ENCODE measurements at regions not wholly inside any gene's neighbourhood (a gene's known extent, or its start where the extent isn't known, plus 50 kb on each side); places are given as distances from the start of the nearest gene placed in this dataset.

- DNase-seq = no peak
Observed at GRCh38 chr4:138014590-138015288, 227.4 kb downstream of the SLC7A11 start.

DNA sequence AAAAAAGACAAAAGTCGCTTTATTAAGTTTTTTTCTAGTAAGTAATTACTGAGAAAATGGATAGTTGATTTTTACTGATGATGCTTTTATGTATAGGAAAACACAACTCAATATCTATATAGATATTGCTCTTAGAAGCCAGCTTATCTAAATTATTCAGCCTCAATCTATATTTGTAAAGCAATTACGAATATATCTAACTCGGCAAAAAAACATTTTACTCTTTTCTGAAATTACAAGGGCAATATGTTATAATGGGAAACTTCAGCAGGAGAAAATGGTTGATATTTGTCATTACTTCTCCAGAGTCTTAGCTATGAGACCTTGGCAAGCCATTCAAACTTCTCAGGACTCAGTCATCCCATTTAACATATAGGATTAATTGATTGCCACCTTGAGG is 228.5 kb downstream of the SLC7A11 start:
- no peak for DNase-seq

DNA sequence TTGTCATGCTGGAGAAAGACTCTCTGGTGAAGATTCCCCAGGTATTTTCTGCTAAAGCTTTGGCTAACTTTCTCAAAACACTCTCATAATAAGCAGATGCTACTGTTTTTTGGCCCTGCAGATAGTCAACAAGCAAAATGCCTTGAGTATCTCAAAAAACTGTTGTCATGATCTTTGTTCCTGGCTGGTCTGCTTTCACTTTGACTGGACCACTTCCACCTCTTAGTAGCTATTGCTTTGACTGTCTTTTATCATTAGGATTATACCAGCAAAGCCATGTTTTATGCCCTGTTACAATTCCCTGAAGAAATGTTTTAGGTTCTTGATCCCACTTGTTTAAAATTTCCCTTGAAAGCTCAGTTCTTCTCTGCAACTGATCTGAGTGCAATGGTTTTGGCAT is 231.5 kb downstream of the SLC7A11 start:
- no peak for DNase-seq

- DNase-seq = no peak
Observed at GRCh38 chr4:138007572-138007971, 234.6 kb downstream of the SLC7A11 start.

DNA sequence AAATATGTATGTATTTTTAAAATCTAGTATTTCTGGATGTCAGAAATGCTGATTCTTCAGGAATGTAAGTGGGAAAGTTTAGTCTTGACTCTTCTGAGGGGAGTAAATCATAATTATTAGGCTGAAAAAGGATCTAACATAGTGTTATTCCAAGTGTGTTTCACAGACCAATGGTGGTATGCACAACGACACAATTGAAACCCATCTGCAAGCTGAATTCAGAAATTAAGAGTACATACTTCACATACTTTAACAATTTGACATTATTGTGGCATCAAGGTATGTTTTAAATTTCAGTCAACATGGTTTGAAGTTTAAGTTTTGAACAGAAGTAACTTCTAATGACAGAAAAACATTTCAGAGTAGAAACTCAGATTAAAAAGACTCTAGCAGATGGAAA is 236.7 kb downstream of the SLC7A11 start:
- DNase-seq = no peak

DNA sequence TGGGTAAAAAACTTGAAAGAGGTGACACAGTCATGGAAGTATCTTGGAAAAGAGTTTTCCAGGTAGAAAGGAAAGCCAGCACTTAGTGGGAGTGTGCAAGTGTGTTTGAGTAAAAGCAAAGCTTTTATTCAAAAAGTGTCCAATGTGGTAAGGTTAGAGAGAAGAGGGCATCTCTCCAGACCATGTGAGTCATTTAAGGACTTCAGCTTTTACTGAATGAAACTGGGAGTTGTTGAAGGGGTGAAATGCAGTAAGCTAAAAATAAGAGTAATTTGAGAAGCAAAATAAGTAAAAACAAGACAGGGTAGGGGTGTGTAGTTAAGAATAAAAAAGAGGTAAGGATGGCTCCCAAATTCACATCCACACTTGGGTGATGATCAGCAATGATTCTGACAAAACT is 238.9 kb downstream of the SLC7A11 start:
- DNase-seq = no peak

GRCh38 chr4:137998666-137999429 is 243.3 kb downstream of the SLC7A11 start:
- no peak for DNase-seq

DNA sequence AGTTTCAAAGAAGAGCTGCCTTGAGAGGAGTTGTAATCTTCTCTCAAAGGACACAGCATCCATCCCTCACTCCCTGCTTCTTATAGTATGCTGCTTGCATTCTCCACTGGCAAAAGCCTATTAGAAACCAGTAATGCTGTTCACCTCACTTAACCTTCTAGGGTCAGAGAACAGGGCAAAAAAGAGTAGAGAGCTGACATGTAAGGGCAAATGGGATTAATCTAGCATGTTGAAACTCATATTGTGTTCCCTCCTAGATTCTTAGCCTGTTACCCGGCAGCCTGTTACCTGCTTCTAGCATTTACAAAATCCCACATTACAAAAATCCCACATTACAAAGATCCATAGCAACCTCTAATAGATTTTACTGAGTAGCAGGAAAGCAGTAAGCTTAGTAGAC is 244.7 kb downstream of the SLC7A11 start:
- DNase-seq = no peak

DNA sequence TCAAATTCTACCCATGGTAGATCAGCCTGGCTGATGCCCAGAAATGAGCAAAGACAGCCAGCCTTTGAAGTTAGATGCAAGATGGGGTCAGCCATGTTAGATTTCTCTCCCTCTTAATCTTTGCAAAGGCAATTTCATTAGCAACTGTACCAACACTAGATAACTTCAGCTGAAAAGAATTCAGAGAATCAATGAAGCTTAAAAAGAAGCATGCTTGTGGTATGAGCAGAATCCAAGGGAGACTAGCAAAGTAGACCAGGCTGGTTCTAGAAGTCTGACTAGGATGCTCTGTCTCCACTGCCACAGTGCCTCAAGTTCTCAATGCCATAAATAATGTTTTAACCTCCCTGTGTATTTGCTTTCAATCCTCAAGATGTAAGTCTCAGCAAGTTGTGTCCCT is 247.3 kb downstream of the SLC7A11 start:
- DNase-seq = no peak

DNA sequence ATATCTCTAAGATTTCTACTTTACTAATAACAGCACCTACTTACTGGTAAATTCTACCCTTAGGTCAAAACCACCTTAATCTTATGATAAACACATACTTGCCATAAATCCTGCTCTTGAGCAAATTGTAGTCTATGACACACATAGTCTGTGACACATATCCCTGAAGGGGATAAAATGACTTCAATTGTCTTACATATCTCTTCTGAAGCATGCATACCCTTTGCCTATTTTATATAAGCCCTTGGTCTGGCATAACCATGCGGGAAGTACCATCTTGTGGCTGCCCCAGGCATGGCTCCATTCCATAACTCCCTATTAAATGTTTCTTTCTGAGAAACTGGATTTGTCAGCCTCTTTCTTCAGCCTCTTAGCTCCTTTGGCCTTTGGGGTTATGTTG is 248.9 kb downstream of the SLC7A11 start:
- DNase-seq = no peak

DNA sequence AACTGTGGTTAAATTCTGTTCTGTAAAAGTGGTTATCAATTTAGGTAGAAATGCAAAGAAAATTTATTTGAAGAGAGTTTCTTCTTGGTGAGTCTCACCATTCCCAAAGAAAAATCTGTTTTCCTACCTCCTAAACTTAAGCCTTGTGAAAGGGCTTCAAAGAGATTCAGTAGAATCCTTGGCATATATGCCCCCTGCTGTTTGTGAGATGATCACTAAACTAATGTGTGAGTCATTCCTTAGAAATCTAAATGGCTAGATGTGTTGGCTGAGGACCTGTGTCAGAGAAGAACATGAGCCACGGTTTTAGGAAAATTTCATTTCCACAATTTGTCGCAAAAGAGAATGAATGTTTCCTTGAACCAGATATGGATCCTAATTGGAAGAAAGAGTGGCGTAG is 260.9 kb downstream of the SLC7A11 start:
- DNase-seq = no peak

- no peak for DNase-seq
Observed at GRCh38 chr4:137980641-137981040, 261.5 kb downstream of the SLC7A11 start.

GRCh38 chr4:137979938-137980337 is 262.2 kb downstream of the SLC7A11 start:
- no peak for DNase-seq

- peak; percentile 1 for DNase-seq
Observed at GRCh38 chr4:137968956-137969678, 273.0 kb downstream of the SLC7A11 start.

DNA sequence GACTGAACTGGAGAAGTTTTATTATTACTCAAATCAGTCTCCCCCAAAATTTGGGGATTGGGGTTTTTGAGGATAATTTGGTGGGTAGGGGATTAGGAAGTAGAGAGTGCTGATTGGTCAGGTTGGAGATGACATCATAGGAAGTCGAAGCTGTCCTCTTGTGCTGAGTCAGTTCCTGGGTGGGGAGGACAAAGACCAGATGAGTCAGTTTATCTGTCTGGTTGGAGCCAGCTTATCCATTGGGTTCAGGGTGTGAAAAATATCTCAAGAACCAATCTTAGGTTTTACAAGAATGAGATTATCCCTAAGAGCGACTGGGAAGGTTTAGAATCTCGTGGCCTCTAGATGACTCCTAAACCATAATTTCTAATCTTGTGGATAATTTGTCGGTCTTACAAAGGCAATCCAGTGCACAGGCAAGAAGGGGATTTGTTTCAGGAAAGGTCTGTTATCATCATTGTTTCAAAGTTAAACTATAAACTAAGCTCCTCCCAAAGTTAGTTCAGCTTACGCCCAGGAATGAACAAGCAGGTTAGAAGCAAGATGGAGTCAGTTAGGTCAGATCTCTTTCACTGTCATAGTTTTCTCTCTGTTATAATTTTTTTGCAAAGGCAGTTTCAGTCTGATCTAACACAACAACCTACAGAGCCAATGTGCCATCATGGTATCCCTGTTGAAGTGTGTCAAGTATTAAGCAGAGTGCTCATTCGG is 274.5 kb downstream of the SLC7A11 start:
- no peak for DNase-seq

DNA sequence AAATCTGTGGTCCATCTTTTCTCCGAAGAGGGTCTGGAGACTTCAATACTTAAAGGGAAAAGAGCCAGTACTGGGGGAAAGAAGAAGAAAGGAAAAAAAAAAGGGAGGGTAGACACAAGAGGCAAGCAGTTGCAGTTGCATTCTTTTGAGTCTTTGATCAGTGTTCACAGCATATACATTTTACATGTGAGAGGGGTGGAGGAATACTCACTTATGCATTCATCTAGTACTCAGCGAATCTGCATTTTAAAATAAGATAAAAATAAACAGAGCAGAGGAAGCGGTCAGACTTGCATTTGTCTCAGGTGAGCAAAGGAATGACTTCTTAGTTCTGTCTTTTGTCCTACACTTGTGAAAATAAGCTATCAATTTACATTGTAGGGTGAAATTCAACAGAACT is 275.6 kb downstream of the SLC7A11 start:
- no peak for DNase-seq

DNA sequence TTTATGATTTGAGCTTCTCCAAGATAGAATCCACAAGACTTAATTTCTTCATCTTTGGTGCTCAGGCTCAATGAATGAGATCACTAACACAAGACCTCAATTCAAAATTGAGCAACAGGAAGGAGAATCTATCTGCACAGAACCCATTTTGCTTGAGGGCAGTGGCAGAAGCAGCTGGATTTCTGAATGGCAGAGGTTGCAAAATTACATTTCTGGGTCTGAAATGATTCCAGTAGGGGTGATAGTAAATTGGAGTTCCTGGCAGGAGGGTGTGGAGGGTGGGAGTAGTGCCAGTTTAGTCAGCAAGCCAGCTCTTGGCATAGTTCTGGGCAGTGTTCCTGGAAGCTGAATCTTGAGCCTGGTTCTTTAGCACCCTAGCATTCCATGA is 281.1 kb downstream of the SLC7A11 start:
- no peak for DNase-seq

DNA sequence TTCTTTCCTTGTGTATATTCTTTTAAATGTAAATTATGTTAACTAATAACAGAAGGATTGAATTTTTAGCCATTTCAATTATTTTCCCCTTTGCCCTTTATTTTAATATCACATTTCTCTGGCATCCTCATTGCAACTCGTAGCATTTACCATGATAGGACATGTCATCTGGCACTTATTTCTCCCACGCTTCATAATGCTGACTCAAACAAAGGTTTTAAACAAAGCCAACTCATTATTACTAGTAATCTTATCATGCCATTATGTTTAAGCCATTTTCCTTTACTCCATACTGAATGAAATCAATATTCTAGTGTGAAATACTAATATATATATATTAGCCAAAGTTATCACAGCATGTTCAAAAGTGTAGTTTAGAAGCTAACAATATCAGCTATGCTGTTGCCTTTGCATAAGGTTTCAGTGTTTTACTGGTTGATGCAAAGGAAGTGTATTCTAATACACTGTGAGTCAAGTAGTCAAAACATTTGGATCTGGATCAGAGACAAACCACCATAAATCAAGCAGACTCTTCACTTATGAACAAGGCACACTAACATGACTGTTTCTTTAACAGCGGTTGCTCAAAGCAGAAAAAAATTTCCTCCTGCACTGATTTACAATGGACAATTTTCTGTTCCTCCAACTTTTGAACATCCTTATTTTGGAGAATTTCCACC is 281.6 kb downstream of the SLC7A11 start:
- DNase-seq = no peak

GRCh38 chr4:137957806-137958205 is 284.3 kb downstream of the SLC7A11 start:
- DNase-seq = no peak

GRCh38 chr4:137956256-137956655 is 285.9 kb downstream of the SLC7A11 start:
- no peak for DNase-seq

DNA sequence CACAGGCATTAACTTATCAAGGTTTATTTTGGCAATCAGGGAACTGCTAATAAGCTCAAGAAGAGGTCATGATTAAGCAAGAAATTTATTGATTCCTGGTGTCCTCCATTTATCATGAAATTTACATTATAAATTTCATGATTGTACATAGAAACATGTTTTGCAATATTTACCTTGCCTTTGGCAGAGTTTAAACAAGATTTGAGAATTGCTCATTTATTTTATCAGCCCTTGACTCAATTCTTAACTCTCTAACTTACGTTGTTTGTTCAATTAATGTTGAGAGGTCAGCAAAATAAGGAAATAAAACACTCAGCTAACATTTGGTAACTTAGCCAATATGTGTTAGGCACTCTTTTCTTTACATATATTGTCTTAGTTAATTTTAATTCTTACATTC is 286.6 kb downstream of the SLC7A11 start:
- DNase-seq = no peak

DNA sequence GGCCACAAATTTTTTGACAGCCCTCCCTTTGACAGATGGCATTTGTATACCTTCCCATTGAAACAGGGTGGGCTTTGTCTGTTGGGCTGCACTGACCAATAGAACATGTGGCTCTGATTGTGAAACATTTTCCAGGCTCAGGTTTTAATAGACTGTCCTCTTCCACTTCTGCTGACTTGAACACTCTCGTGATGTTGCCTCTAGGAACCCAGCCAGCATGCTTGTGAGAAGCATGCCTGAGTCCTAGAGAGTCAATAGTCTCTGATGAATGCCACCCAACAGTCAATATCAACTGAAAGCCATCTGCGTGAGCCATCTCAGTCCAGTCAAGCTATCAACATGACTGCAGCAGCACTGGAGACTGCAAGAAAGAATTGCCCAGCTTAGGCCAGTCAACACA is 290.0 kb downstream of the SLC7A11 start:
- DNase-seq = no peak

GRCh38 chr4:137950286-137950685 is 291.9 kb downstream of the SLC7A11 start:
- no peak for DNase-seq

Data from hematopoietic multipotent progenitor cell treated with erythropoietin and hydrocortisone succinate and interleukin-3 and kit ligand, for 8 days (in vitro differentiated cells).